IMR-90 (cell line): ENCODE measurements at regions not wholly inside any gene's neighbourhood (a gene's known extent, or its start where the extent isn't known, plus 50 kb on each side); places are given as distances from the start of the nearest gene placed in this dataset.

Experiments used
- ATAC-seq: fragments of 200-7000 bp; cut with Tn5 transposase; 2 replicates; pipeline ENCODE4 v1.9.1; 2020; ENCODE audit warnings: low read depth, mild to moderate bottlenecking, moderate library complexity
- BruUV-seq: library from RNA; stranded (reverse); fragments of 400-500 nt; replicated peaks from 2 replicates; lab custom pipeline; 2021; lab: Mats Ljungman, UMichigan
- CTCF ChIA-PET: fragments of 300-600 bp; formaldehyde crosslinking; extraction: SDS; loops from one replicate; lab custom pipeline; 2021; ENCODE audit warnings: antibody characterized with exemption; lab: Yijun Ruan, JAX
- POLR2A ChIA-PET: fragments of 300-600 bp; sonication (Branson Sonifier 250); formaldehyde crosslinking; loops from one replicate; lab custom pipeline; 2022; ENCODE audit warnings: antibody characterized with exemption; ENCODE audit not compliant: unreplicated experiment; lab: Charles Lee
- DNase-seq: peaks from one replicate; pipeline ENCODE4 v3.0.0; 2013
- H2AFZ ChIP-seq: replicated peaks from 2 replicates; pipeline ENCODE3; 2013; ENCODE audit warnings: low read length, mild to moderate bottlenecking; ENCODE audit not compliant: poor library complexity
- H2AK5ac ChIP-seq: 2 replicates; pipeline ENCODE4 v1.6.1; 2013; ENCODE audit warnings: low read depth, low read length, inconsistent platforms
- H2AK9ac ChIP-seq: replicated peaks from 2 replicates; pipeline ENCODE3; 2013; ENCODE audit warnings: mild to moderate bottlenecking, low read depth, low read length, moderate library complexity; ENCODE audit not compliant: poor library complexity
- H2BK120ac ChIP-seq: 2 replicates; pipeline ENCODE4 v1.6.1; 2013; ENCODE audit warnings: low read depth, low read length, inconsistent platforms
- H2BK15ac ChIP-seq: 3 replicates; pipeline ENCODE4 v1.6.1; 2013; ENCODE audit warnings: low read depth, low read length, inconsistent platforms
- H2BK20ac ChIP-seq: 2 replicates; pipeline ENCODE4 v1.6.1; 2013; ENCODE audit warnings: low read depth, mild to moderate bottlenecking, inconsistent platforms, low read length, moderate library complexity
- H2BK5ac ChIP-seq: 2 replicates; pipeline ENCODE4 v1.6.1; 2013; ENCODE audit warnings: mild to moderate bottlenecking, low read depth, low read length, inconsistent platforms; ENCODE audit not compliant: poor library complexity, severe bottlenecking
- H3K14ac ChIP-seq: replicated peaks from 2 replicates; pipeline ENCODE4 v1.6.1; 2013; ENCODE audit warnings: low read depth, low read length, inconsistent platforms
- H3K18ac ChIP-seq: 2 replicates; pipeline ENCODE4 v1.6.1; 2013; ENCODE audit warnings: low read depth, low read length, control low read depth
- H3K23ac ChIP-seq: 2 replicates; pipeline ENCODE4 v1.6.1; 2013; ENCODE audit warnings: low read depth, low read length, inconsistent platforms
- H3K27ac ChIP-seq: 2 replicates; pipeline ENCODE4 v1.5.1; 2013; ENCODE audit warnings: mild to moderate bottlenecking, control low read depth, low read length; ENCODE audit not compliant: insufficient read depth
- H3K27me3 ChIP-seq: 2 replicates; pipeline ENCODE4 v1.6.1; 2013; ENCODE audit warnings: low read length; ENCODE audit not compliant: control insufficient read depth, insufficient read depth
- H3K36me3 ChIP-seq: 2 replicates; pipeline ENCODE4 v1.6.1; 2013; ENCODE audit warnings: low read length, mixed read lengths; ENCODE audit not compliant: control insufficient read depth, insufficient read depth
- H3K4ac ChIP-seq: 2 replicates; pipeline ENCODE4 v1.6.1; 2013; ENCODE audit warnings: low read depth, low read length, inconsistent platforms
- H3K4me1 ChIP-seq: 2 replicates; pipeline ENCODE4 v1.6.1; 2013; ENCODE audit warnings: low read length, mixed read lengths; ENCODE audit not compliant: control insufficient read depth, insufficient read depth
- H3K4me2 ChIP-seq: 2 replicates; pipeline ENCODE4 v1.6.1; 2013; ENCODE audit warnings: low read depth, mild to moderate bottlenecking, control low read depth, low read length, moderate library complexity
- H3K4me3 ChIP-seq: 2 replicates; pipeline ENCODE4 v1.5.1; 2013; ENCODE audit warnings: low read depth, mild to moderate bottlenecking, control low read depth, low read length, moderate library complexity; ENCODE audit not compliant: insufficient read depth
- H3K56ac ChIP-seq: 2 replicates; pipeline ENCODE4 v1.6.1; 2013; ENCODE audit warnings: low read length, inconsistent platforms; ENCODE audit not compliant: insufficient read depth; ENCODE audit errors: extremely low read depth
- H3K79me1 ChIP-seq, 2 experiments: 2 replicates each; pipeline ENCODE4 v1.6.1; 2013; ENCODE audit warnings: low read length in 2 of 2, inconsistent platforms in 1 of 2, low read depth in 1 of 2
- H3K9ac ChIP-seq: 2 replicates; pipeline ENCODE4 v1.6.1; 2013; ENCODE audit warnings: low read depth, low read length, control low read depth
- H3K9me1 ChIP-seq: 2 replicates; pipeline ENCODE4 v1.6.1; 2013; ENCODE audit warnings: low read length, inconsistent platforms; ENCODE audit not compliant: insufficient read depth
- H3K9me3 ChIP-seq: 2 replicates; pipeline ENCODE4 v1.6.1; 2013; ENCODE audit warnings: low read length; ENCODE audit not compliant: control insufficient read depth, insufficient read depth
- H4K20me1 ChIP-seq: 2 replicates; pipeline ENCODE4 v1.6.1; 2013; ENCODE audit warnings: low read length, inconsistent platforms; ENCODE audit not compliant: insufficient read depth
- H4K5ac ChIP-seq: 2 replicates; pipeline ENCODE4 v1.6.1; 2013; ENCODE audit warnings: mild to moderate bottlenecking, low read depth, low read length, control low read depth
- H4K8ac ChIP-seq, 2 experiments: 2 replicates each; pipeline ENCODE4 v1.6.1; 2013; ENCODE audit warnings: low read depth in 2 of 2, low read length in 2 of 2, control low read depth in 1 of 2, inconsistent platforms in 1 of 2
- H4K91ac ChIP-seq: 2 replicates; pipeline ENCODE4 v1.6.1; 2013; ENCODE audit warnings: low read depth, low read length, inconsistent platforms; ENCODE audit not compliant: insufficient read depth
- BHLHE40 ChIP-seq: fragments of 150-350 bp; IDR thresholded peaks from 2 replicates; pipeline ENCODE4 v1.6.1; 2016; ENCODE audit warnings: mild to moderate bottlenecking, low read depth, low read length
- CEBPB ChIP-seq: IDR thresholded peaks from 2 replicates; pipeline ENCODE4 v1.6.1; 2012; ENCODE audit warnings: low read depth, low read length, improper control_type of control experiment
- MAZ ChIP-seq: IDR thresholded peaks from 2 replicates; pipeline ENCODE4 v1.6.1; 2012; ENCODE audit warnings: low read depth, mild to moderate bottlenecking, low read length, improper control_type of control experiment, moderate library complexity, borderline replicate concordance
- MXI1 ChIP-seq: IDR thresholded peaks from 2 replicates; pipeline ENCODE4 v1.6.1; 2012; ENCODE audit warnings: low read depth, mild to moderate bottlenecking, low read length, moderate library complexity, borderline replicate concordance
- NFE2L2 ChIP-seq: fragments of 150-350 bp; IDR thresholded peaks from 2 replicates; pipeline ENCODE4 v1.6.1; 2016; ENCODE audit warnings: low read depth, mild to moderate bottlenecking, low read length
- POLR2A ChIP-seq: IDR thresholded peaks from 2 replicates; pipeline ENCODE4 v1.6.1; 2012; ENCODE audit warnings: mild to moderate bottlenecking, low read depth, low read length
- RCOR1 ChIP-seq: IDR thresholded peaks from 2 replicates; pipeline ENCODE4 v1.6.1; 2012; ENCODE audit warnings: mild to moderate bottlenecking, low read length, improper control_type of control experiment; ENCODE audit not compliant: insufficient replicate concordance
- RFX5 ChIP-seq: IDR thresholded peaks from 2 replicates; pipeline ENCODE4 v1.8.0; 2012; ENCODE audit warnings: low read depth, mild to moderate bottlenecking, low read length, moderate library complexity
- USF2 ChIP-seq: fragments of 150-350 bp; IDR thresholded peaks from 2 replicates; pipeline ENCODE4 v1.6.1; 2017; ENCODE audit warnings: mild to moderate bottlenecking, antibody characterized with exemption, low read length, low read depth
- WGBS, 2 experiments: methylation state at CpG; one replicate each; pipeline versions ENCODE4 v1.1.5 to v1.1.7; 2013; ENCODE audit warnings: missing lambda C conversion rate in 2 of 2; ENCODE audit not compliant: insufficient read length in 1 of 2; ENCODE audit errors: extremely low coverage in 2 of 2; 5-methylcytosine and 5-hydroxymethylcytosine counted together
- dilution Hi-C: fragments of 300-500 bp; cut with HindIII; formaldehyde crosslinking; loops from one replicate; pipeline ENCODE4 v1.14.3; 2018; ENCODE audit warnings: low sequenced_read_pairs; ENCODE audit not compliant: unreplicated experiment
- in situ Hi-C: fragments of 300-500 bp; cut with MboI; formaldehyde crosslinking; loops from 3 replicates; pipeline ENCODE4 v1.14.3; 2019; ENCODE audit warnings: low sequenced_read_pairs, inconsistent platforms, mixed read lengths
- intact Hi-C: fragments of 100-400 bp; cut with micrococcal nuclease; formaldehyde crosslinking; loops from 2 replicates; pipeline ENCODE4 v1.10.0; 2022
- TF ChIP-seq, protein P1 (sequence below): fragments of 150-350 bp; IDR thresholded peaks from 2 replicates; pipeline ENCODE4 v1.6.1; 2016; ENCODE audit warnings: low read depth, mild to moderate bottlenecking, low read length, moderate library complexity, borderline replicate concordance
- TF ChIP-seq, protein P2 (sequence below): conservative IDR thresholded peaks from 2 replicates; pipeline ENCODE4 v1.5.1; 2012; ENCODE audit warnings: mild to moderate bottlenecking, low read depth, low read length, improper control_type of control experiment

DNA sequence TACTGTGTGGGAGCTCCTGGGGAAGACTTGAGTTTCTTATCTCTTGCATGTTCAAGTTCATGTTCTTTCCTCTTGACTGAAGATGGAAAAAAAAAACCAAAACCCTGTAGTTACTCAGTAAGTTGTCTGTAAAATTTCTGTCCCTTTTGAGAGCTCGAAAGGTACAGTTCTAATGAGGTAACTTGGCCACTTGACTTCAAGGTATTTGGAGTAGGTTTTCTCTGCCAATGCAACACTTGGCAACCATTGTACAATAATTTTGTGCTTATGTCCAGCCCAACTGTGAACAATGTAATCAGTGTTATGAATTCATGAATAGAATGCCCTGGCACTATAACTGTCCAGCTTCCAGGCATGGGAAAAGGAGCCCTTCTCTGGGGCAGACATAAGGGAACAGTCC is 111.0 kb downstream of the LIPG start:
- no peak overlapping the region for H4K8ac ChIP-seq
- dilution Hi-C loops = no loop called here
- H2AFZ ChIP-seq = no peak overlapping the region
- H3K9me3 ChIP-seq = no peaks in the 10 kb centered on the region
- intact Hi-C loops = no loop called here
- no peaks in the 10 kb centered on the region for H3K79me1 ChIP-seq
- in situ Hi-C loops = no loop called here
- peaks cover 47% of the 10 kb centered on the region for H3K27me3 ChIP-seq
- H3K4ac ChIP-seq = no peak overlapping the region
- H2BK20ac ChIP-seq = no peak overlapping the region
- H3K18ac ChIP-seq = no peak overlapping the region
- no peaks in the 10 kb centered on the region for H3K9me1 ChIP-seq
- no CpG with 5 or more reads among the region's 1 CpG for WGBS, 2 experiments
- H2BK5ac ChIP-seq = no peak overlapping the region
- ATAC-seq (no peak), DNase-seq (no peak)
- H2BK120ac ChIP-seq = no peak overlapping the region
- no peak overlapping the region for H4K91ac ChIP-seq
- H3K56ac ChIP-seq = no peak overlapping the region
- no peak overlapping the region for H3K23ac ChIP-seq
- H2AK9ac ChIP-seq = no peak overlapping the region
- no peaks in the 10 kb centered on the region for H4K20me1 ChIP-seq
- ChIA-PET POLR2A (no interaction called here), CTCF (no interaction called here)
- no peak overlapping the region for H3K4me2 ChIP-seq
- H2BK15ac ChIP-seq = no peak overlapping the region
- H3K4me1 ChIP-seq = no peaks in the 10 kb centered on the region
- H3K4me3 ChIP-seq = no peak overlapping the region
- no peak overlapping the region for H4K5ac ChIP-seq
- BruUV-seq = no TSS peak
- no peak overlapping the region for H3K14ac ChIP-seq
- no peak overlapping the region for H3K9ac ChIP-seq
- no peaks in the 10 kb centered on the region for H3K36me3 ChIP-seq
- TF ChIP-seq RFX5 (no peak), RCOR1 (no peak), MAZ (no peak), BHLHE40 (no peak), MXI1 (no peak), NFE2L2 (no peak), CEBPB (no peak), USF2 (no peak), POLR2A (no peak)
- TF ChIP-seq, protein P1, sequence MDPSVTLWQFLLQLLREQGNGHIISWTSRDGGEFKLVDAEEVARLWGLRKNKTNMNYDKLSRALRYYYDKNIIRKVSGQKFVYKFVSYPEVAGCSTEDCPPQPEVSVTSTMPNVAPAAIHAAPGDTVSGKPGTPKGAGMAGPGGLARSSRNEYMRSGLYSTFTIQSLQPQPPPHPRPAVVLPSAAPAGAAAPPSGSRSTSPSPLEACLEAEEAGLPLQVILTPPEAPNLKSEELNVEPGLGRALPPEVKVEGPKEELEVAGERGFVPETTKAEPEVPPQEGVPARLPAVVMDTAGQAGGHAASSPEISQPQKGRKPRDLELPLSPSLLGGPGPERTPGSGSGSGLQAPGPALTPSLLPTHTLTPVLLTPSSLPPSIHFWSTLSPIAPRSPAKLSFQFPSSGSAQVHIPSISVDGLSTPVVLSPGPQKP = no peak
- TF ChIP-seq, protein P2, sequence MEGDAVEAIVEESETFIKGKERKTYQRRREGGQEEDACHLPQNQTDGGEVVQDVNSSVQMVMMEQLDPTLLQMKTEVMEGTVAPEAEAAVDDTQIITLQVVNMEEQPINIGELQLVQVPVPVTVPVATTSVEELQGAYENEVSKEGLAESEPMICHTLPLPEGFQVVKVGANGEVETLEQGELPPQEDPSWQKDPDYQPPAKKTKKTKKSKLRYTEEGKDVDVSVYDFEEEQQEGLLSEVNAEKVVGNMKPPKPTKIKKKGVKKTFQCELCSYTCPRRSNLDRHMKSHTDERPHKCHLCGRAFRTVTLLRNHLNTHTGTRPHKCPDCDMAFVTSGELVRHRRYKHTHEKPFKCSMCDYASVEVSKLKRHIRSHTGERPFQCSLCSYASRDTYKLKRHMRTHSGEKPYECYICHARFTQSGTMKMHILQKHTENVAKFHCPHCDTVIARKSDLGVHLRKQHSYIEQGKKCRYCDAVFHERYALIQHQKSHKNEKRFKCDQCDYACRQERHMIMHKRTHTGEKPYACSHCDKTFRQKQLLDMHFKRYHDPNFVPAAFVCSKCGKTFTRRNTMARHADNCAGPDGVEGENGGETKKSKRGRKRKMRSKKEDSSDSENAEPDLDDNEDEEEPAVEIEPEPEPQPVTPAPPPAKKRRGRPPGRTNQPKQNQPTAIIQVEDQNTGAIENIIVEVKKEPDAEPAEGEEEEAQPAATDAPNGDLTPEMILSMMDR = no peak
- no peak overlapping the region for H2AK5ac ChIP-seq
- H3K27ac ChIP-seq = no peak overlapping the region
